ENCODE measurements at regions not wholly inside any gene's neighbourhood (a gene's known extent, or its start where the extent isn't known, plus 50 kb on each side); places are given as distances from the start of the nearest gene placed in this dataset.

- DNase-seq, result no peak
These were observed 410.3 kb downstream of the PID1 start for GRCh38 chr2:228860601-228861285.

GRCh38 chr2:228853151-228853550 lies 417.9 kb downstream of the PID1 start:
- DNase-seq, result no peak

- DNase-seq, result no peak
These were observed 422.4 kb downstream of the PID1 start for GRCh38 chr2:228848638-228849037.

DNA sequence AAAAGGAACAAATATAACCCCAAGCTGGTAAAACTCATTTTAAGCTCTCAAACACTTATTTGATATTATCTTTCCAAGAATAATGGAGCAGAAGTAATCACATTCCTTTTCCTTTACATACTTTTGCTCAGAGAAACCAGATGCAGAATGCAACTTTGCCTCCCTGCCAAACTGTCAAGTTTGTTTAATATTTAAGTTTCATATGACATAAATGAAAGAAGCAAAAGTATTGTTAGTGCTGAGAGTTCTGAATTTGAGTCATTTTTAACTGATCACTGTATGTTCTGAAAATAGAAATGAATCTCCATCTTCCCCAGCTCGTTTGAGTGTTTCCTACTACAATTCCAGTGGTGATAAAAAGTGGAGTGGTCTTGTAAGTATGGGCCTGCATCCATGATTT lies 423.4 kb downstream of the PID1 start:
- no peak for DNase-seq

DNA sequence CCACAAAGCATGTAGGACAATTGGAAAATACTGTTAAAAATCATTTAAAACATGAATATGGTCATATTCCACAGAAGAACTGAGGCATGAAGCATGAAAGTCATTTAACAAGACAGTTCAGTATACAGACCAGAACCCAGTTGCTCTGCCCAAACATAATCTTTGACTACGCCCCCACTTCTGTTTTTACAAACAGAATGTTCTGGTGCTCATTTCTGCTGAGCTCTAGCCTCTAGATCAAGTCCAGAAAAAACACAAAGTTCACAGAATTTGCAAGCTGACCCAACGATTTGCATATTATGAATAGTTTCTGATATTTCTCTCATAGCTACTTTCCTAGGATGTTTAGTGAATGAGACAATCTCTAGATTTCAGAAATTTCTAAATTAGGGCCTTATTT lies 424.9 kb downstream of the PID1 start:
- no peak for DNase-seq

GRCh38 chr2:228845162-228845925 lies 425.7 kb downstream of the PID1 start:
- no peak for DNase-seq

GRCh38 chr2:228841877-228842276 lies 429.2 kb downstream of the PID1 start:
- DNase-seq, result no peak

GRCh38 chr2:228841475-228841874 lies 429.6 kb downstream of the PID1 start:
- no peak for DNase-seq

GRCh38 chr2:228840743-228841114 lies 430.4 kb downstream of the PID1 start:
- DNase-seq, result no peak

- no peak for DNase-seq
These were observed 430.9 kb downstream of the PID1 start for GRCh38 chr2:228840113-228840742.

DNA sequence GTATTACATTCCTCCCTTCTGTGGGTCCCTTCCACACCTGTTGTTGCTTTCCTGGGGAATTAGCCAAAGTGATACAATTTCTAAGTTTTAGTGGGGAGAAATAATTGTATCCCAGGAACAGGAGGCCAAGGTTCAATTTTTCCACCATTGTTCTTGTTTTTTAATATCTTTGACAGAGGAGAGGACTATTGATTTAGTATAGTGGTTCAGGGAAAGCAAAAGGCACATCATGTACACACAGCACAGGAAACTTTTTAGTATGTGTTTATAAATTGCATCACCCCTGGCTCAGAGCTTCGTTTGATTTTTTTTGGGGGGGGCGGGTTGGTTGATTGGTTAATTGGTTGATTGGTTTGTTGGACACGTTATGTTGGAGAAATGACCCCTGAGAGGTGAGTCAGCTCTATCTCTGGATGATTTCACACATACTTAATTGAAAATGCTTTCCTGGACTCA lies 431.6 kb downstream of the PID1 start:
- no peak for DNase-seq

DNA sequence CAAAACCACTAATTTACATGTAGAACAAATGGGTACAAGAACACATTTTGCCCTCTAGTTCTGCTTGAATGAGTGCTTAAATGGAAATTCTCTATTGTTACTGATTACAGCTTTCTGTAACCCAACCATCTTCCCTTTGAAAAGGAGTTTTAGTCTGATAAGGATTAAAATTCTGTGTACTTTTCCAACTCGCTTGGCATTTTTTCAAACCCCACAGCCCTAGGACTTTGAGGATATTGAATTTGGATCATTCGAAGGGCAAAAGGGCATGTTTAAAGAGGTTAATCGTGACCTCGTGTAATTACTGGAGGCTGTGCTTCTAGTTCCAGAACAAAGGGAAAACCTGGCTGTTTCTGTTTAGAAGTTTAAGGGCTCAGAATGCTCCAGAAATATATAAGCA lies 432.3 kb downstream of the PID1 start:
- no peak for DNase-seq

GRCh38 chr2:228828397-228828796 lies 442.7 kb downstream of the PID1 start:
- no peak for DNase-seq

- DNase-seq, result no peak
These were observed 443.9 kb downstream of the PID1 start for GRCh38 chr2:228827056-228827700.

- DNase-seq, result no peak
These were observed 451.4 kb downstream of the PID1 start for GRCh38 chr2:228819701-228820100.

DNA sequence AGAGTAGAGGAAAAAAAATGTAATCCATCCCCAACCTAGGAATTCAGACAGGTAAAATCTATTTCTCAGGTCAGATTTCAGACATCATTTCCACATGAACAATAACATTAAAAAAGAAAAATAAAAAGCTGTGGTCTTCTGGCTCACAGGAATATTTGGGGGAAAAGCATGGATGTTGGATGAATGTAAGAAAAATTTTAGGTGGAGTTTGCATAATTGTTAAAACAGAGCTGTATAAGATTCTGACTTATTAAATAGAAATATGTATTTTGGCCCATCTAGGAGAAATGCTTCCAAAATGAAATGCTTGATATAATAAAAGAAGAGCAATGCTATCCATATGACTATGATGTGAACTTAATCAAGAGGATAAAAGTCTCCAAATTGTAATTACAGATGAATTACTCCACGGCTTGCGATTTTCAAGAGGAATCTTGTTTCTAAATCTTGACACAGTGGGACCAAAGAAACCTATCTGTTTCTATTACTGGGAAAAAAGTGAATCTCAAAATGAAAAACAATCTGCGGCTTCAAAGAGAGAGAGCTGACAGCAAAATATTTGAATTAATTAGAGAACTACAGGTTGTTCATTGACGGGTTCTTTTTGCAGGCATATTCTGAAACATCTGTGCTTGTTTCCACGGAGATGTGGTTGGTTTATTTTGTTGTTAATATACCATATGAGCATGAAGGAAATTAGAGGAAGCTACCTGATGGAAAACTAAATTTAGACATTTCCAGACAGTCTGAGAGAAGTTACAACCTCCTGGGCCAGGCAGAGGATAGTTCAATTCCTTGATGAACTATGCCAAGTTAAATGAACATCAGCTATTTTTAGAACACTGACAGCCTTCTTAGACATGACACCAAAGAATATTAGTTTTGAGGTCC lies 468.7 kb downstream of the PID1 start:
- no peak for DNase-seq

- no peak for DNase-seq
These were observed 469.6 kb downstream of the PID1 start for GRCh38 chr2:228801451-228801850.

- no peak for DNase-seq
These were observed 471.9 kb downstream of the PID1 start for GRCh38 chr2:228799208-228799588.

- DNase-seq, result no peak
These were observed 472.5 kb downstream of the PID1 start for GRCh38 chr2:228798458-228799207.

DNA sequence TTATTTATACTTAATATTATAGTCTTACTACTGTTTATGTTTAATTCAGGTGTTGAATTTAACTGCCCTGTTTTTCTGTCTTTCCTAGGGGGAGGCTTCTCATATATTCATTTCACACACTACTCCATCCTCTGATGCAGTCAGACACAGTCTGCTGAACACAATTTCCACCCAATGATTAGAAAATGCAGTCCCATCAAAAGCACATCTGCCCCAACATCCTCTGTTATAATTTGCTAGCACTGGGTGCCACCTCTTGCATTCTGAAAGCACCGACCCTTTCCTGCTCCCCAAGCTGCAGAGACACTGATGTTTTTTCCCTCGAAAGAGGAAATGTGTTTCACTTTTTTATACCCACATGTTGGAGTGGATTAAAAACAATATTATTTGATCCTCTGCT lies 474.7 kb downstream of the PID1 start:
- DNase-seq, result no peak

- DNase-seq, result no peak
These were observed 478.0 kb downstream of the PID1 start for GRCh38 chr2:228793116-228793515.

- DNase-seq, result no peak
These were observed 484.2 kb downstream of the PID1 start for GRCh38 chr2:228786901-228787300.

All from COR-L47 (cell line).